Spleen (tissue), 11 donors: ENCODE measurements at regions not wholly inside any gene's neighbourhood (a gene's known extent, or its start where the extent isn't known, plus 50 kb on each side); places are given as distances from the start of the nearest gene placed in this dataset.

Source experiments
- DNase-seq: peaks from one replicate; pipeline ENCODE4 v3.0.0-alpha.2; 2020
- H3K27ac ChIP-seq, 8 donors: fragments of 200-600 bp; sonication (generic) in 7 of 8; 1 replicate in 4 of 8; 2 replicates in 4 of 8; pipeline versions ENCODE4 v1.5.0 to v1.8.0; 2016 to 2021; ENCODE audit warnings: inconsistent platforms in 4 of 8, mild to moderate bottlenecking in 4 of 8, moderate library complexity in 1 of 8
- H3K27me3 ChIP-seq, 7 donors: fragments of 200-600 bp; sonication (generic) in 6 of 7; replicated peaks in 1 of 7; 1 replicate in 4 of 7; 2 replicates in 3 of 7; pipeline versions ENCODE4 v1.5.0 to v1.8.0; 2016 to 2021; ENCODE audit warnings: inconsistent platforms in 3 of 7, mild to moderate bottlenecking in 1 of 7
- H3K36me3 ChIP-seq, 6 donors: fragments of 200-600 bp; sonication (generic) in 5 of 6; 1 replicate in 4 of 6; 2 replicates in 2 of 6; pipeline versions ENCODE4 v1.5.0 to v1.8.0; 2016 to 2021; ENCODE audit warnings: inconsistent platforms in 2 of 6
- H3K4me1 ChIP-seq, 6 donors: fragments of 200-600 bp; sonication (generic) in 5 of 6; 1 replicate in 3 of 6; 2 replicates in 3 of 6; pipeline versions ENCODE4 v1.5.0 to v1.8.0; 2016 to 2021; ENCODE audit warnings: inconsistent platforms in 3 of 6
- H3K4me3 ChIP-seq, 8 donors: fragments of 200-600 bp; sonication (generic) in 7 of 8; 1 replicate in 4 of 8; 2 replicates in 4 of 8; pipeline versions ENCODE4 v1.5.0 to v1.8.0; 2016 to 2021; ENCODE audit warnings: inconsistent platforms in 4 of 8, mild to moderate bottlenecking in 4 of 8, moderate library complexity in 2 of 8
- H3K9me3 ChIP-seq, 8 donors: fragments of 200-600 bp; sonication (generic) in 7 of 8; 1 replicate in 4 of 8; 2 replicates in 4 of 8; pipeline versions ENCODE4 v1.5.0 to v1.8.0; 2016 to 2021; ENCODE audit warnings: inconsistent platforms in 4 of 8
- CTCF ChIP-seq, 11 experiments: fragments of 200-600 bp in 7 of 11; fragments of 450-650 bp in 4 of 11; sonication (generic) in 4 of 11; IDR thresholded peaks in 8 of 11; conservative IDR thresholded peaks in 3 of 11; 1 replicate in 7 of 11; 2 replicates in 4 of 11; pipeline versions ENCODE4 v1.4.0 to v1.8.0; 2016 to 2021; ENCODE audit warnings: antibody characterized with exemption in 11 of 11, inconsistent platforms in 4 of 11, mild to moderate bottlenecking in 1 of 11
- POLR2A ChIP-seq, 3 donors: fragments of 450-650 bp; IDR thresholded peaks; one replicate each; pipeline ENCODE4 v1.5.1; 2017; ENCODE audit warnings: antibody characterized with exemption in 3 of 3, mild to moderate bottlenecking in 1 of 3
- POLR2AphosphoS5 ChIP-seq, 3 donors: sonication (generic); formaldehyde crosslinking; IDR thresholded peaks; one replicate each; pipeline ENCODE4 v1.5.1; 2017; ENCODE audit warnings: antibody characterized with exemption in 3 of 3
- WGBS, 5 donors: extraction: QIAGEN DNeasy Blood & Tissue Kit in 3 of 5; methylation state at CpG; one replicate each; pipeline versions ENCODE4 v1.1.5 to v1.1.7; 2013 to 2018; 5-methylcytosine and 5-hydroxymethylcytosine counted together
- intact Hi-C: fragments of 100-400 bp; cut with DNase I; formaldehyde crosslinking; loops from one replicate; pipeline ENCODE4 v1.15.0; 2023; ENCODE audit warnings: low total_unique reads
- donor health status: healthy with polysubstance abuse.
- donor health status: DM: no; HTN: no; CAD: no; lungs with moderate emphysema.
- donor health status: DM: no; HTN: no; CAD: no.
- donor health status: Bipolar disorder and iron deficiency.
- donor health status: healthy.
- donor health status: DM: no; HTN: no; CAD: no.
- donor health status: DM: yes; HTN: yes; CAD: no.

GRCh38 chr15:94780166-94780565, 548.8 kb downstream of the MCTP2 start:
- whole genome bisulfite sequencing, 5 donors, result 86 to 94% (median 89%) methylated on average over 4 of the region's 4 CpGs

GRCh38 chr15:94785091-94785490, 553.7 kb downstream of the MCTP2 start:
- no peak for TF ChIP-seq CTCF (IDR thresholded peaks at IDR 0.05 in 8 of 11, conservative IDR thresholded peaks at IDR 0.05 in 3 of 11)
- no peak for TF ChIP-seq POLR2AphosphoS5 (IDR thresholded peaks at IDR 0.05)
- TF ChIP-seq POLR2A (IDR thresholded peaks at IDR 0.05), result no peak
- Histone ChIP-seq H3K9me3 (peaks cover 0 to 11% (median 0%) of the 10 kb centered on the region in 8 donors), H3K4me1 (no peaks in the 10 kb centered on the region), H3K27me3 (no peaks in the 10 kb centered on the region), H3K36me3 (no peaks in the 10 kb centered on the region), H3K27ac (no peak overlapping the region), H3K4me3 (no peak overlapping the region)
- 83 to 92% (median 90%) methylated on average over 2 of the region's 2 CpGs for WGBS, 5 donors
- intact Hi-C loops, result no loop called here
- no peak for DNase-seq

More at GRCh38 chr15:94780166-94780565, 548.8 kb downstream of the MCTP2 start:
- Histone ChIP-seq H3K9me3 (peaks cover 0 to 11% (median 0%) of the 10 kb centered on the region in 8 donors), H3K27ac (no peak overlapping the region), H3K36me3 (no peaks in the 10 kb centered on the region), H3K4me3 (no peak overlapping the region), H3K4me1 (no peaks in the 10 kb centered on the region), H3K27me3 (no peaks in the 10 kb centered on the region)
- TF ChIP-seq POLR2A (IDR thresholded peaks at IDR 0.05) (no peak), CTCF (IDR thresholded peaks at IDR 0.05 in 8 of 11, conservative IDR thresholded peaks at IDR 0.05 in 3 of 11) (no peak), POLR2AphosphoS5 (IDR thresholded peaks at IDR 0.05) (no peak)
- DNase-seq, result no peak
- intact Hi-C loops, result no loop called here

- no peaks in the 10 kb centered on the region for H3K36me3 ChIP-seq
- no peaks in the 10 kb centered on the region for H3K27me3 ChIP-seq
- no peak for TF ChIP-seq CTCF (IDR thresholded peaks at IDR 0.05 in 8 of 11, conservative IDR thresholded peaks at IDR 0.05 in 3 of 11)
- TF ChIP-seq POLR2A (IDR thresholded peaks at IDR 0.05), result no peak
- TF ChIP-seq POLR2AphosphoS5 (IDR thresholded peaks at IDR 0.05), result no peak
- H3K9me3 ChIP-seq, result no peaks in the 10 kb centered on the region
- intact Hi-C loops, result no loop called here
- WGBS, 5 donors, result 72 to 87% (median 79%) methylated on average over 2 of the region's 2 CpGs
- no peak for DNase-seq
- H3K4me3 ChIP-seq, result no peak overlapping the region
- no peak overlapping the region for H3K27ac ChIP-seq
- H3K4me1 ChIP-seq, result no peaks in the 10 kb centered on the region
Observed at GRCh38 chr15:94791008-94791407, 559.6 kb downstream of the MCTP2 start.

- H3K9me3 ChIP-seq, result no peaks in the 10 kb centered on the region
- no peak overlapping the region for H3K4me3 ChIP-seq
Observed at GRCh38 chr15:94791510-94791909, 560.1 kb downstream of the MCTP2 start.

More at GRCh38 chr15:94791510-94791909, 560.1 kb downstream of the MCTP2 start:
- Histone ChIP-seq H3K4me1 (no peaks in the 10 kb centered on the region), H3K27ac (no peak overlapping the region), H3K27me3 (no peaks in the 10 kb centered on the region), H3K36me3 (no peaks in the 10 kb centered on the region)
- intact Hi-C loops, result no loop called here
- TF ChIP-seq POLR2A (IDR thresholded peaks at IDR 0.05) (no peak), POLR2AphosphoS5 (IDR thresholded peaks at IDR 0.05) (no peak), CTCF (IDR thresholded peaks at IDR 0.05 in 8 of 11, conservative IDR thresholded peaks at IDR 0.05 in 3 of 11) (no peak)
- 87 to 94% (median 91%) methylated on average over 2 of the region's 2 CpGs for WGBS, 5 donors
- no peak for DNase-seq
